ENCODE measurements at regions not wholly inside any gene's neighbourhood (a gene's known extent, or its start where the extent isn't known, plus 50 kb on each side); places are given as distances from the start of the nearest gene placed in this dataset.

- DNase-seq (ENCODE audit: low read depth, low spot score), result no peak
- H3K27ac ChIP-seq, result no peak overlapping the region
These were observed 932.6 kb upstream of the TMEM132C start for GRCh38 chr12:127334365-127334764.

- no peak for DNase-seq (ENCODE audit: low read depth, low spot score)
- H3K27ac ChIP-seq, result no peak overlapping the region
These were observed 931.9 kb upstream of the TMEM132C start for GRCh38 chr12:127334912-127335644.

GRCh38 chr12:127336416-127336815, 930.6 kb upstream of the TMEM132C start:
- peak; percentile 36 for DNase-seq (ENCODE audit: low read depth, low spot score)

GRCh38 chr12:127339065-127339464, 927.9 kb upstream of the TMEM132C start:
- no peak overlapping the region for H3K27ac ChIP-seq
- no peak for DNase-seq (ENCODE audit: low read depth, low spot score)

More at GRCh38 chr12:127336416-127336815, 930.6 kb upstream of the TMEM132C start:
- H3K27ac ChIP-seq, result no peak overlapping the region

DNA sequence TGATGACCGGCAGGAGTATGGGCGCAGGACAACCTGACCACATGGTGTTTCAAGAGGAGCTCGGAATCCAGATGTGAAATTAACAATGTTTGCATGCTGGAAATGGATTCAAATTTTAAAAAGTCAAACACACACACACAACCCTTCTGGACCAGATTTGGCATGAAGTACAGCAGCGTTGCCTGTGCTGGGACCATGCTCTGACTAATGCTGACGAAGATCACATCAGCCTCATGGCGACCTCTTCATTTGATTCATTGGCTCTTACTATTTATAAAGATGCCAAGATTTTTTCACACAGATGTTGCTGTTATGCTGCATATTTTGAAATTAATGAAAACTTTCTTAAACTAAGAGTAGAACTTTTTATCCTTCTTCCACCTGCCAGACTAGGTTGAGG, 926.6 kb upstream of the TMEM132C start:
- no peak for DNase-seq (ENCODE audit: low read depth, low spot score)
- no peak overlapping the region for H3K27ac ChIP-seq

- no peak for DNase-seq (ENCODE audit: low read depth, low spot score)
- no peak overlapping the region for H3K27ac ChIP-seq
These were observed 924.1 kb upstream of the TMEM132C start for GRCh38 chr12:127342861-127343260.

GRCh38 chr12:127343940-127344339, 923.0 kb upstream of the TMEM132C start:
- no peak overlapping the region for H3K27ac ChIP-seq
- DNase-seq (ENCODE audit: low read depth, low spot score), result no peak

GRCh38 chr12:127351481-127352010, 915.4 kb upstream of the TMEM132C start:
- no peak overlapping the region for H3K27ac ChIP-seq
- DNase-seq (ENCODE audit: low read depth, low spot score), result no peak

GRCh38 chr12:127355061-127355841, 911.7 kb upstream of the TMEM132C start:
- no peak for DNase-seq (ENCODE audit: low read depth, low spot score)
- H3K27ac ChIP-seq, result no peak overlapping the region

DNA sequence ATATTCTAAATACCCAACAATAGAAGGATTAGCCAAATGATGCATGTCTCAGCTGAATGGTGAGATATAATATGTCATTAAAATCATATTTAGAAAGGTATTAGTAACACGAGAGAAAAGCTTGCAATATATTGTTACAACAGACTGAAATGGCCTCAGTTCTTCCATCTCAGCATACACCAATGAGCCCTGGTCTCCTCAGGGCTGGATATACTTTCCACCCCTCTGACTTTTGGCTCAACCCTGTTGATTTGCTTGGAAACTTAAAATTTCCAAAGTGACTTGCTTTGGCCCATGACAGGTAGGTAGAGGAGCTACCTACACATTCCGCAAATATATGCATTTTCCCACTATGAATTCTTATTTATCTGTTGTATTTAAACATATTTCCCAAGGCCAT, 908.1 kb upstream of the TMEM132C start:
- H3K27ac ChIP-seq, result no peak overlapping the region
- no peak for DNase-seq (ENCODE audit: low read depth, low spot score)

DNA sequence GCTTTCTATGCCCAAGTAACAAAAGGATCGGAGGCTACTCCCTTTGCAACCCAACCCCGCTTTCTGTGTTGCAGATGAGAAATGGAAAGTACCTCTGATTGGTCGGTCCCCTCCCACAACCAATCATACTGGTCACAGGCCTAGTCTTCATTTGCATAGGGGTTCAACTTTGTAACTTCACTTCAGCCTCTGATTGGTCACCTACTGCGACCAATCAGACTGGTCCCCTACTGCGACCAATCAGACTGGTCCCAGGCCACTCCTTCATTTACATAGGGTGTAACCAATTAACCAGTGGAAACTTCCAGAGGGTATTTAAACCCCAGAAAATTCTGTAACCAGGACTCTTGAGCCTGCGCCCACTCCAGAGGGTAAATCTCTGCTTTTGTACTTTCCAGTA, 906.4 kb upstream of the TMEM132C start:
- H3K27ac ChIP-seq, result no peak overlapping the region
- DNase-seq (ENCODE audit: low read depth, low spot score), result no peak

DNA sequence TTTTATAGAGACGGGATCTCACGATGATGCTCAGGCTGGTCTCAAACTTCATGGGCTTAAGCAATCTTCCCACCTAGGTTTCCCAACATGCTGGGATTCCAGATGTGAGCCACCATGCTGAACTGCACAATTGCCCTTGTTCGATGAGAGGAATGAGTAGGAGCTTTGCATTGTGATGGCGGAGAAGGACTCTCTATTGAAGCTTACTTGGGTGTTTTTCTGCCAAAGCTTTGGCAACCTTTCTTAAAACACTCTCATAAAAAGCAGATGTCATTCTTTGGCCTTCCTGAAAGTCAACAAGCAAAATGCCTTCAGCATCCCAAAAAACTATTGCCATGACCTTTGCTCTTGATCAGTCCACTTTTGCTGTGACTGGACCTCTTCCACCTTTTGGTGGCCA, 904.8 kb upstream of the TMEM132C start:
- DNase-seq (ENCODE audit: low read depth, low spot score), result no peak
- no peak overlapping the region for H3K27ac ChIP-seq

GRCh38 chr12:127363392-127363791, 903.6 kb upstream of the TMEM132C start:
- no peak for DNase-seq (ENCODE audit: low read depth, low spot score)
- no peak overlapping the region for H3K27ac ChIP-seq

DNA sequence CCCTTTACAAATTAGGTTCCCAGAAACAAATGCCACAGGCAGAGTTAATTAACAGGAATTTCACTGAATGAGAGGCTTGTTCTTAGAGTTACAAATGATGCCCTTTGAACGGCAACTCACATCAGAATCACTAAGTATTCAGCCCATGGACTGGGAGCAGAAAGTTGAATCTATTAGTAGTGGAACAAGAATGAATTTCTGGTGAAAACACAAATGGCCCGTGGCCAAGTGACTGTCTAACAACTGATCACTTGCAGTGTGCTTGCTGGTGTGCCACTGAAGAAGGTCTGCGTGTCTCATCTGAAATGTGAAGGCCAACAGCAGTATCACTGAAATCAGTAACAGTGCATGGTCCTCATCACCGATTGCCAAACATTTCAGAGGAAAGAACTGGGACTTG, 893.4 kb upstream of the TMEM132C start:
- no peak for DNase-seq (ENCODE audit: low read depth, low spot score)
- no peak overlapping the region for H3K27ac ChIP-seq

- no peak for DNase-seq (ENCODE audit: low read depth, low spot score)
- no peak overlapping the region for H3K27ac ChIP-seq
These were observed 892.5 kb upstream of the TMEM132C start for GRCh38 chr12:127374447-127374846.

DNA sequence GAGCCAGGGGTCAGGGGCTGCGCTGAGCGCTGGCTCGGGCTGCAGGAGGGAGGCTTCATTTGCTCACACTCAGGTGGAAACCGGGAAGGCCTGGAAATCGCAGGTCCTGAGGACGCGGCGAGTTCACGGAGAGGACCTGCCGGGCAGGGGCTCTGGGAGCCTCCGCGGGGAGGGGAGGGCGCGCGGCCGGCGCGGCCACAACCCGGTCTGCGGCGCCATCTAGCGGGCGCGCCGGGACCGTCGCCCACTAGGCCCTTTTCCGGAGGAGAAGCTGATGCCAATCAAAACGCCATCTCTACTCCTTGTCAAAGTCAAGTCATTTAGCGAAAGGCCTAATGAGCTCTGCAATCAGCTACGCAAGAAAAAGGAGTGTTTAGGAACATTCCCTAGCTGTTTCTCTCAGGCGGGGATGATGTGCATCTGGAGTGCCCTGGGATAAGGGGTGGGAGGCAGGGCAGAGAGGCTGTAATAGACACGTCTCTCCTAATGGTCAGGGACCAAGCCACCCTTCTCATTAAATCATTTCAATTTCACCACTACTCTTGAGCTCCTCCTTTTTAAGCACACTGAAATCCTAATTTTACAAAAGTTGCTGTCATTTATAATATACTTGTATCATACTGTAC, 885.8 kb upstream of the TMEM132C start:
- DNase-seq (ENCODE audit: low read depth, low spot score), result no peak
- no peak overlapping the region for H3K27ac ChIP-seq

GRCh38 chr12:127381681-127382080, 885.3 kb upstream of the TMEM132C start:
- no peak for DNase-seq (ENCODE audit: low read depth, low spot score)
- no peak overlapping the region for H3K27ac ChIP-seq

DNA sequence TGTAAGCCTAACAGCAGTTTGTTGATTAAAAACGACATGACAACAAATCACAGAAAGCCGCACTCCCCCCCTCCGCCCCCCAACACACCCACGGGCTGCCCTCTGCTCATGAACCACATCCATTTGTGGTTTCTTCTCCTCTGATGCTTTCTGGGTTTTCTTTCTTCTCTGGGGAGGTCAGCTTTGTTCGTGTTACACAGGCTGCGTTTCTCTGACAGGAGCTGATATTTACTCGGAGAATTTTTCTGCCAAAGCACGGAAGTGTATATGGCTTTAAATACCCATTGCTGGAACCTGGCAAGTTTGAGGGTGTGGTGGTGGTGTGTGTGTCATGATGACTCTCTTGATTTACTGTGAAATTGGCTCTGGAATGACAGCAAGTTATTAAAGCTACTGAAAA, 883.7 kb upstream of the TMEM132C start:
- H3K27ac ChIP-seq, result no peak overlapping the region
- no peak for DNase-seq (ENCODE audit: low read depth, low spot score)

GRCh38 chr12:127386723-127387122, 880.2 kb upstream of the TMEM132C start:
- H3K27ac ChIP-seq, result no peak overlapping the region
- DNase-seq (ENCODE audit: low read depth, low spot score), result no peak

DNA sequence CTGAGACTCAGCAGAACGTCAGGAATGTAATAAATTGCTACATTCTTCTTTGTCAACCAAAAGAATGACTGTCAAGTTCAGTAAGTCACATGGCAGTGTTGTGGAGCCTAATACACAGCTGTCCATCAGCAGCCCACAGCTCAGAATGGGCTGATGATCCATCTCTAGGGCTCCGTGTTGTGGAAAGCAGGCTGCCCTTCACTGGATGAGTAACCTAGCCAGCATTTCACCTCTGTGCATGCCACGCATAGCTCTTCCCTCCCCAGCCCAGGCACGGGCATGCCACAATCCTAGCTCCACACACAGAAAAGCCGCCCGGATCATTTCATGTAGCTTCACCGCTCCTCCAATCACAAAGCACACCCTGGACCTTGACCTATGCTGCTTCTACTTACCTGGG, 878.0 kb upstream of the TMEM132C start:
- H3K27ac ChIP-seq, result no peak overlapping the region
- no peak for DNase-seq (ENCODE audit: low read depth, low spot score)

GRCh38 chr12:127389923-127390322, 877.0 kb upstream of the TMEM132C start:
- DNase-seq (ENCODE audit: low read depth, low spot score), result no peak

More at GRCh38 chr12:127389923-127390322, 877.0 kb upstream of the TMEM132C start:
- H3K27ac ChIP-seq, result no peak overlapping the region
